Right lobe of liver (tissue), 4 donors: ENCODE measurements at regions not wholly inside any gene's neighbourhood (a gene's known extent, or its start where the extent isn't known, plus 50 kb on each side); places are given as distances from the start of the nearest gene placed in this dataset.

ENCODE experiments used
- CTCF ChIP-seq, 4 donors: fragments of 200-600 bp in 3 of 4; fragments of 450-650 bp in 1 of 4; IDR thresholded peaks; one replicate each; pipeline versions ENCODE4 v1.5.1 to v1.8.0; 2016 to 2022; ENCODE audit warnings: antibody characterized with exemption in 4 of 4, mild to moderate bottlenecking in 2 of 4
- POLR2A ChIP-seq: fragments of 450-650 bp; IDR thresholded peaks from one replicate; pipeline ENCODE4 v1.6.1; 2017; ENCODE audit warnings: antibody characterized with exemption, mild to moderate bottlenecking
- donor health status: DM: no; HTN: no; CAD: no.
- donor health status: DM: no; HTN: no; CAD: no.
- donor health status: DM: no; HTN: yes; CAD: no.

- TF ChIP-seq CTCF (IDR thresholded peaks at IDR 0.05) = no peak
- no peak for TF ChIP-seq POLR2A
These were observed 182.5 kb upstream of the COL1A2 start for GRCh38 chr7:94212160-94212559.
